ENCODE measurements at regions not wholly inside any gene's neighbourhood (a gene's known extent, or its start where the extent isn't known, plus 50 kb on each side); places are given as distances from the start of the nearest gene placed in this dataset.
A peak's percentile ranks its signal among the peaks of the same experiment; 100 is the strongest.

DNA sequence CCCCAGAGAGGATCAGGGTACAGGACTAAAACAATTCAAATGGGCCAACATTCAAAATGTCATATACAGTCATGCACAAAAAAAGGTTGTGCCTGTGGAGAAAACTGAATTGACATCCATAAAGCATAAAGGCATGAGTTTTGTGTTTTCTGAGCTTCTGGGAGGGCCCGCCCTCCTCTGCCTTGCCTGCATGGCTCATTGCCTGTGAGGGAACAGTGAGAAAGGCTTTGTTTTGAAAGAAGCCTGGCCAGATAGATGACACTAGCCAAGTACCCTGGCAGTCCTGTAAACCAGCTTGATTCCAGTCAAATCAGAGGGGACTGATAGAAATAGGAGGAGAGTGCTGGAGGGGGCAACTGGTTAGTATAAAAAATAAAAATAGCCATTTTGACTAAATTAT is 194.3 kb downstream of the KIT start:
- DNase-seq (ENCODE audit: low read depth): no peak

DNA sequence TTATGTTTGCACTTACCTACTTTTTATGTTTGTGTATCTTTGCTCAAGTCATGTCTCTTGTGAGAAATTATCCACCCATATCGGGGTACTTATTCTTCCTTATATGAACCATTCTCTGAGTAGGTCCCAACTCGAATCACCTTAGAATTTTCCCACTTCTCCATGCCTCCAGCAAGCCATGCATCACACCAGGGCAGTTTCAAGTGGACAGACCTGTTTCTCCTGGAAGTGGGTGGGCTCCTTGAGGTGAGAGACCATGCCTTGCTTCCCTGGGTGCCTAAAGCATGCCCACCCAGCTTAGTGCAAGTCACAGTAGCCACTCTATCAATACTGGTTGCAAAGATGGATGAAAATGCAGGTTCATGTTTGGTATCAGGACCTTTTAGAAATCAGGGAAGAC is 187.2 kb downstream of the KIT start:
- no peak for DNase-seq (ENCODE audit: low read depth)

DNA sequence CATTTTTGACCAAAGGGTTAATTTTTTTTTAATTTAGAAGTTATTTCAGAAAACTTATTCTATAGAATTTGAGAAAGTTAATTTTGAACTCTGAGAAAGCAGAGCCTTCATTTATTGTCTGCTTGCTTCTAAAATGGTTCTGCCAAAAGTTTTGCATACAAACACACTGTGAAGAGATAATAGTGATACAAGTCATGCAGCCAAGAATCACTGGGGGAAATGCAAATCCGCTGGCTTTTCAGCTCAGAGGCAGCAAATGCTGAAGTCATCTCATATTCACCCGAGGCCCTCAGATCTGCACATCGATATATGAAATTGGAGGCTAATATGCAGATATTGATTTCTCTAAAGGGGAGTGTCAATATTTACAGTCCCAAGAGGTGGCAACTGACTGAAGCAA is 186.2 kb downstream of the KIT start:
- no peak for DNase-seq (ENCODE audit: low read depth)

DNA sequence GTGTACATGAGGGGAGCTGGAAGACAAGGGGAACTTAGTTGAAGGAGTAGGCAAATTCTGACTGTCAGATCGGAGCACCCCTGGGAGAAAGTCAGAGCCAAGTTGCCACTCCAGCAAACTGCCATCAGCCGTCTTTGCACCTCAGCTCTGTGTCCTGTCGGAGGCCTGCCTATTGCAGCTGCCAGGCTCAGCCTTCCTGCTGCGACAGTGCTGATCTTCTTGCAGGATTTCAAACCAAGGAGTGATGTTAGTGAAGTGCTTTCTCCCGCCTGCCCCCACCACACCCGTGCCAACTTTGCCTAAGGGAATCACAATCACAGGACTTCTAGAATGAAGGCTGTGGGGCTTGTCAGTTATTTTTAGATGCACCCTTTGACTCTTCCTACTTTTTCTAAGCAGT is 185.3 kb downstream of the KIT start:
- no peak for DNase-seq (ENCODE audit: low read depth)

DNA sequence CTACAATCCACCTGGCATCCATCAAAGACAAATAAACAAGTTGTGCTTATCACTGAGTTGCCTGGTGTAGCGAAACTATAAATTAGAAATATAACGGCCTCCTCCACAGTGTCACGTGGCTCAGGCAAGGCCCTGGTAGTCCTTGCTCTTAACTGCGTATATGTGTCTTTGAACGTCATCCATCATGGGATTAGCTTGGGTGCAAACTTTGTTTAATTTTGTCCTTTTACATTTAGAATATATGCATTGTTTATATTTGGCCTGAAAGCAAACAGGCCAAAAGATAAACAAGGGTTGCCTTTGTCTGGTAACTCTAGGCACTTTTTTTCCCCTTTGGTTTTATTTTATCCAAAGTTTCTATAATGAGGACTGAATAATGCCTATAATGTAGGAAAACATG is 184.9 kb downstream of the KIT start:
- DNase-seq (ENCODE audit: low read depth): no peak

- no peak for DNase-seq (ENCODE audit: low read depth)
Observed at GRCh38 chr4:54842226-54842625, 184.5 kb downstream of the KIT start.

- peak; percentile 44 for DNase-seq (ENCODE audit: low read depth)
Observed at GRCh38 chr4:54840992-54841768, 183.4 kb downstream of the KIT start.

GRCh38 chr4:54840430-54840829 is 182.7 kb downstream of the KIT start:
- no peak for DNase-seq (ENCODE audit: low read depth)

- no peak for DNase-seq (ENCODE audit: low read depth)
Observed at GRCh38 chr4:54838301-54838700, 180.5 kb downstream of the KIT start.

GRCh38 chr4:54837576-54838140 is 179.9 kb downstream of the KIT start:
- DNase-seq (ENCODE audit: low read depth): peak; percentile 35

GRCh38 chr4:54828361-54828760 is 170.6 kb downstream of the KIT start:
- peak; percentile 40 for DNase-seq (ENCODE audit: low read depth)

DNA sequence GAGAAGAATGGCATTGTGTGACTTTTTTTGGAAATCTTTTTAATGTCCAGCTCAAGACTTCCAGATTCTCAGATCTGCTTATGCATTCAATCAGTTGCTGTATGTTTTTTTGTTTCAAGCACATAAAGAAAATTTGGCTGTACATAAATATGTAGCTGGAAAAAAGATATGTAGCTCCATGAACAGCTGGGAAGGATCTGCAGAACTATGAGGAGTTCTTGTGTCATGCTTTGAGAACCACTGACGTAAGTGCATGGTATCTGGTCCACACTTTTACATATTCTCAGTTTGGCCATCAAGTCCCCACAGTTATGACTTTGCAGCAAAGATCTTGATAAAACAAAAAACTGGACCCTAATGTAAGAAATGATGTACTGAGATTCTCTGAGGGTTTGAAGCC is 165.9 kb downstream of the KIT start:
- DNase-seq (ENCODE audit: low read depth): no peak

DNA sequence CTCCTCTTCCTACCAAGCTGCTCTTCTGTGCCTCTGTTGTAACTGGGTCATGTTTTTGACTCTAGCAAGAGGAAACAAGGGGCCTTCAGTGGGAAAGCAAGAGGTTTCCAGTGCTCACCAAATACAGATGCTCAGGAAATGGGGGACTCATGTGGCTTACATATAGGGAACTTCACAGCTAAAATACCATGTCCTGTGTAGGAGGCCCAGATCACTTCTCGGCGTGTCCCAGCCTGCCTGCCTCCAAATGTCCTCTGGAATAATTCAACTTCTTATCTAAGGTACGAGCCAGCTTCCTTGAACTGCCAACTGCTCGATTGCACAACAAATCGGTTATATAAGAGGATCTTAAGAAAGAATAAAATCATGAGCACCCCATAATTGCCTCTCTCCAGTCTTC is 161.3 kb downstream of the KIT start:
- DNase-seq (ENCODE audit: low read depth): no peak

GRCh38 chr4:54818481-54818880 is 160.7 kb downstream of the KIT start:
- DNase-seq (ENCODE audit: low read depth): no peak

- DNase-seq (ENCODE audit: low read depth): peak; percentile 1
Observed at GRCh38 chr4:54813674-54814073, 155.9 kb downstream of the KIT start.

DNA sequence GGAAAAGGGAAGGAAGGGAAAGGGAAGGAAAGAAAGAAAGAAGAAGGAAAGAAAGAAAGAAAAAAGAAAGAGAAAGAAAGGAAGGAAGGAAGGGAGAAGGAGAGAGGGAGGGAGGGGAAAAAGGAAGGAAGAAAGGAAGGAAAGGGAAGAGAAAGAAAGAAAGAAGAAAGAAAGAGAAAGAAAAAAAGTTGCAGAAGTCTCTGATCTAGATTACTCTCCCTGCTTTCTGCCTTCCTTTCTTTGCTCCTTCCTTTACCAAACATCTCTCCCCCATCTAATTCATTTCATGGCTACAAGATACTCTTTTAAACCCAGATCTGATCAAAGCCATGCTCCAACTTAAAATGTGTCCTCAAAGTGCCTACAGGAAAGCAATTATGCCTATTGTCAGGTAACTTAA is 148.6 kb downstream of the KIT start:
- no peak for DNase-seq (ENCODE audit: low read depth)

- peak; percentile 4 for DNase-seq (ENCODE audit: low read depth)
Observed at GRCh38 chr4:54802336-54802735, 144.6 kb downstream of the KIT start.

DNA sequence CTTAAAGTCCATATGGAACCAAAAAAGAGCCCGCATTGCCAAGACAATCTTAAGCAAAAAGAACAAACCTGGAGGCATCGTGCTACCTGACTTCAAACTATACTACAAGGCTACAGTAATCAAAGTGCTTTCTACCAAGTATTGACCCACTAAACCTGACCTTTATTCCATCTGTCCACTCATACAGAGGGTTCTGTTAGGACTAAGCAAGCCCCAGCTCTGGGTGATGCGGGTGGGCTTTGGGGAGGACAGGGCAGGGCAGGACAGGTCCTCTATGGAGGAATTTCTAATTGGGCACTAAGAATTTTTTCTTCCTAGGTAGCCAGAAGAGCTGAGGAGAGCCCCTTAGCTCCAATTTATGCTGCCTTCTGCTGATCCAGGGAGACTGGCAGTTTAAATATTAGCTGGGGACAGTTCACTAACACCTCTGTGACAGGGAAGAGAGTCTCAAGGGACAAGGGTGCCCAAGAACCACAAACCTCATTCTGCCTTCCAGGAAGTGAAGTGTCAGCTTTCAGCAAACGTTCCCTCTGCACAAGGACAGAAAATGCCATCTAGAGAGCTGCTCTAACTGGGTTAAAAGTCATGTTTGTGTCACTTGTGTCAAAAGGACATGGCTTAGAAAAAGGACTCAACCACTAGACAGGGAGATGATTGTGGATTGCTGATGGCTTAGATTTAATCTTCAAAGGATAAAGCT is 143.2 kb downstream of the KIT start:
- peak; percentile 7 for DNase-seq (ENCODE audit: low read depth)

DNA sequence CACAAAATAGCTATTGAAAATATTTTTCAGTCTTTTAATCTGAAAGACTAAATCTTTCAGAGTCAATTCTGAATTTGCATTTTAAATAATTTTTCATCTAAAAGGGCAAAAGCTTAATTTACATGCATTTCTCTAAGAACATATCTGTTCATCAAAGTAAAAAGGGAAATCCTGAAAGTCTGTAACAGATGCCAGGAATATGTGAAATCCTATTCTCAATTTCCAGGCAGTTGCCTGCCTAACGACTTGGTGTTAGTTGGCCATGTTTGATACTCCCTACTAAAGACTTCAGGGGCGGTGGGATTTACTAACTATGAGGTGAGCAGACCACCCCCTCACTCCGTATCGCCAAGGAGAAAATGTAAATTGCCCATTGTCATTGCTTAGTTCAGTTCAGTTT is 136.8 kb downstream of the KIT start:
- no peak for DNase-seq (ENCODE audit: low read depth)

DNA sequence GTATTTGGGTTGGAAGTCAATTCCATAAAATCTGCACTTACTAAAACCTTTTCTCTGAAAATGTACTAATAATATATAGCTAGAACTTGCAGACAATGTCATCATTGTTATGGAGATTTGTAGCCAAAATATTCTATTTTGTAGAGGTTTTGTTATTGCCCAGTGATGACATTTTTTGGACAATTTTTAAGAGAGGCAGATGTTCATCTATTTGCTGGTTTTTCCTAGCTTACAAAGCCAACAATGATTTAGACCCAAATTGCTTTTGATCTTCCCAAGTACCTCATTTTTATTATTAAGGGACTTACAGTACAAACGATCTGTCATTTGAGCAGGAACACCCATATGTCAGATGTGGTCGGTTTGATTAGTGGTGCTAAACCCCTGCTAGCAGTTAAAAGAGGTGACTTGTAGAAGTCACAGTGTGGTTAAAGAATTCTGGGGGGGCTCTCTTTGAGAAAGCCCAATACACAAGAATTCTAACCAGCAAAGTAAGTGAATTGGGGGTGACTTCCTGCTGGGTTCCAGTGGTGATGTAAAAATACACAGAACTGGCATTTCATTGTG is 136.2 kb downstream of the KIT start:
- no peak for DNase-seq (ENCODE audit: low read depth)
